A549 (cell line): ENCODE measurements at regions not wholly inside any gene's neighbourhood (a gene's known extent, or its start where the extent isn't known, plus 50 kb on each side); places are given as distances from the start of the nearest gene placed in this dataset.

Source experiments
- ATAC-seq, 2 experiments: fragments of 200-7000 bp in 1 of 2; fragments of >200 bp in 1 of 2; cut with Nextera tagmentation in 1 of 2; cut with Tn5 transposase in 1 of 2; 3 replicates each; pipeline versions ENCODE4 v1.8.0 to v1.9.1; 2018 to 2020; ENCODE audit warnings: mild to moderate bottlenecking in 1 of 2, moderate library complexity in 1 of 2
- CTCF ChIA-PET: fragments of 300-600 bp; sonication (Branson Sonifier 250); formaldehyde crosslinking; extraction: SDS; loops from one replicate; lab custom pipeline; 2021; ENCODE audit warnings: antibody characterized with exemption, inconsistent platforms; lab: Yijun Ruan, JAX
- POLR2A ChIA-PET: fragments of 350-600 bp; formaldehyde crosslinking; extraction: SDS; loops from one replicate; lab custom pipeline; 2021; ENCODE audit warnings: antibody characterized with exemption, inconsistent platforms; lab: Yijun Ruan, JAX
- DNase-seq, 2 experiments: peaks; one replicate each; pipeline versions ENCODE4 v3.0.0 to v3.0.0-alpha.2; 2011 to 2016; ENCODE audit warnings: low read depth in 1 of 2, low spot score in 1 of 2
- FAIRE-seq: peaks from 2 replicates; lab custom pipeline; 2011; peaks lifted over from hg19 to GRCh38; lab: Jason Lieb, UNC
- H3K27ac ChIP-seq, 2 experiments: fragments of >200 bp; sonication (Bioruptor Twin); formaldehyde crosslinking; 3 replicates each; pipeline ENCODE4 v1.5.1; 2016 to 2017
- H3K4me1 ChIP-seq: fragments of >200 bp; sonication (Bioruptor Twin); formaldehyde crosslinking; 3 replicates; pipeline ENCODE4 v1.6.1; 2016
- H3K4me2 ChIP-seq: fragments of >200 bp; sonication (Bioruptor Twin); formaldehyde crosslinking; 3 replicates; pipeline ENCODE4 v1.6.1; 2016
- H3K4me3 ChIP-seq: fragments of >200 bp; sonication (Bioruptor Twin); formaldehyde crosslinking; 3 replicates; pipeline ENCODE4 v1.5.1; 2016
- H3K9me3 ChIP-seq: fragments of >200 bp; sonication (Bioruptor Twin); formaldehyde crosslinking; 3 replicates; pipeline ENCODE4 v1.6.1; 2016
- ATOH8 ChIP-seq: fragments of 250-450 bp; sonication (Bioruptor Pico); IDR thresholded peaks from 2 replicates; pipeline ENCODE4 v1.5.0; 2020; ENCODE audit warnings: low read depth, mild to moderate bottlenecking, moderate library complexity
- BCL3 ChIP-seq: fragments of >200 bp; sonication (Bioruptor Twin); formaldehyde crosslinking; IDR thresholded peaks from 3 replicates; pipeline ENCODE4 v1.6.1; 2016
- BHLHE40 ChIP-seq: IDR thresholded peaks from 2 replicates; pipeline ENCODE4 v1.6.1; 2012; ENCODE audit warnings: low read depth, low read length, inconsistent platforms
- CHD2 ChIP-seq: fragments of 150-350 bp; IDR thresholded peaks from 2 replicates; pipeline ENCODE4 v1.6.1; 2014; ENCODE audit warnings: low read length; ENCODE audit not compliant: partially characterized antibody
- ESRRA ChIP-seq: fragments of 150-350 bp; IDR thresholded peaks from 2 replicates; pipeline ENCODE4 v1.6.1; 2014; ENCODE audit warnings: mild to moderate bottlenecking, low read length, borderline replicate concordance
- FOXS1 ChIP-seq: fragments of 250-450 bp; sonication (Bioruptor Pico); IDR thresholded peaks from 2 replicates; pipeline ENCODE4 v1.5.0; 2020; ENCODE audit warnings: mild to moderate bottlenecking, moderate library complexity
- HOXB5 ChIP-seq: fragments of 250-450 bp; sonication (Bioruptor Pico); IDR thresholded peaks from 2 replicates; pipeline ENCODE4 v1.5.0; 2020; ENCODE audit warnings: mild to moderate bottlenecking, moderate library complexity
- JUN ChIP-seq, 2 experiments: fragments of >200 bp; sonication (Bioruptor Twin); formaldehyde crosslinking; IDR thresholded peaks; 2 replicates in 1 of 2; 3 replicates in 1 of 2; pipeline ENCODE4 v1.6.1; 2016 to 2017
- KDM5A ChIP-seq: fragments of 200-600 bp; sonication (generic); IDR thresholded peaks from 2 replicates; pipeline ENCODE4 v1.6.1; 2016; ENCODE audit warnings: antibody characterized with exemption, mild to moderate bottlenecking
- MAZ ChIP-seq: fragments of 150-350 bp; IDR thresholded peaks from 2 replicates; pipeline ENCODE4 v1.6.1; 2014; ENCODE audit warnings: antibody characterized with exemption, low read depth, low read length, borderline replicate concordance
- NR3C1 ChIP-seq: fragments of >200 bp; sonication (Bioruptor Twin); formaldehyde crosslinking; IDR thresholded peaks from 3 replicates; pipeline ENCODE4 v1.6.1; 2017
- POLR2AphosphoS2 ChIP-seq: conservative IDR thresholded peaks from 2 replicates; pipeline ENCODE4 v1.6.1; 2012; ENCODE audit warnings: low read length, improper control_type of control experiment, inconsistent platforms
- RCOR1 ChIP-seq: fragments of 150-350 bp; IDR thresholded peaks from 2 replicates; pipeline ENCODE4 v1.6.1; 2014; ENCODE audit warnings: antibody characterized with exemption, low read length, low read depth
- REST ChIP-seq: fragments of 200-600 bp; sonication (generic); IDR thresholded peaks from 2 replicates; pipeline ENCODE4 v1.6.1; 2016; ENCODE audit warnings: antibody characterized with exemption, mild to moderate bottlenecking, moderate library complexity
- RFX5 ChIP-seq: fragments of 450-650 bp; IDR thresholded peaks from 2 replicates; pipeline ENCODE4 v1.7.1; 2014; ENCODE audit warnings: antibody characterized with exemption, mild to moderate bottlenecking, moderate library complexity
- RNF2 ChIP-seq: fragments of 200-600 bp; sonication (generic); IDR thresholded peaks from 2 replicates; pipeline ENCODE4 v1.6.1; 2016; ENCODE audit warnings: low read depth, mild to moderate bottlenecking, antibody characterized with exemption, moderate library complexity, borderline replicate concordance
- SREBF2 ChIP-seq: fragments of 450-650 bp; IDR thresholded peaks from 2 replicates; pipeline ENCODE4 v1.6.1; 2014; ENCODE audit warnings: mild to moderate bottlenecking, moderate library complexity
- TFCP2L1 ChIP-seq: fragments of 250-450 bp; sonication (Bioruptor Pico); IDR thresholded peaks from 2 replicates; pipeline ENCODE4 v1.5.0; 2021; ENCODE audit warnings: mild to moderate bottlenecking
- ZNF302 ChIP-seq: fragments of 250-450 bp; sonication (Bioruptor Pico); IDR thresholded peaks from 2 replicates; pipeline ENCODE4 v1.9.0; 2021; ENCODE audit warnings: inconsistent platforms, mild to moderate bottlenecking, moderate library complexity
- ZSCAN20 ChIP-seq: fragments of 250-450 bp; sonication (Bioruptor Pico); IDR thresholded peaks from 2 replicates; pipeline ENCODE4 v1.8.0; 2022; ENCODE audit warnings: mild to moderate bottlenecking, moderate library complexity
- WGBS: methylation state at CpG from one replicate; pipeline ENCODE4 v1.1.6; 2017; ENCODE audit errors: missing lambda C conversion rate; 5-methylcytosine and 5-hydroxymethylcytosine counted together

GRCh38 chr11:104380358-104380757 is 216.4 kb upstream of the PDGFD start:
- no peak for DNase-seq
- Histone ChIP-seq H3K9me3 (no peaks in the 10 kb centered on the region), H3K4me2 (no peak overlapping the region), H3K27ac (no peak overlapping the region), H3K4me1 (no peaks in the 10 kb centered on the region), H3K4me3 (no peak overlapping the region)
- no peak for ATAC-seq
- no peak for TF ChIP-seq BHLHE40
- no peak for TF ChIP-seq KDM5A
- no peak for TF ChIP-seq SREBF2
- TF ChIP-seq RNF2: no peak
- no peak for TF ChIP-seq ATOH8 (CRISPR knock-in tag)
- no peak for TF ChIP-seq HOXB5 (CRISPR knock-in tag)
- TF ChIP-seq MAZ: no peak
- no peak for TF ChIP-seq REST
- ChIA-PET POLR2A (no interaction called here), CTCF (no interaction called here)
- no peak for FAIRE-seq

GRCh38 chr11:104372111-104372510 is 208.2 kb upstream of the PDGFD start:
- FAIRE-seq (no peak), DNase-seq (no peak), ATAC-seq (no peak)
- ChIA-PET CTCF (no interaction called here), POLR2A (no interaction called here)
- no peaks in the 10 kb centered on the region for H3K4me1 ChIP-seq
- no peaks in the 10 kb centered on the region for H3K9me3 ChIP-seq
- H3K27ac ChIP-seq: no peak overlapping the region
- no peak overlapping the region for H3K4me3 ChIP-seq
- TF ChIP-seq RFX5: no peak
- no peak for TF ChIP-seq ESRRA
- TF ChIP-seq RCOR1: no peak
- TF ChIP-seq POLR2AphosphoS2: no peak
- TF ChIP-seq REST: no peak
- TF ChIP-seq MAZ: no peak
- no peak for TF ChIP-seq ZNF302
- TF ChIP-seq BCL3: no peak
- TF ChIP-seq JUN (IDR thresholded peaks at IDR 0.05): no peak
- no peak for TF ChIP-seq TFCP2L1 (CRISPR knock-in tag)
- TF ChIP-seq CHD2: no peak
- TF ChIP-seq NR3C1: no peak
- no peak for TF ChIP-seq FOXS1 (CRISPR knock-in tag)
- TF ChIP-seq ZSCAN20 (CRISPR knock-in tag): no peak
- H3K4me2 ChIP-seq: no peak overlapping the region
- WGBS: 63% methylated on average over 3 of the region's 3 CpGs
